Vagina (tissue), 2 donors: ENCODE measurements at regions not wholly inside any gene's neighbourhood (a gene's known extent, or its start where the extent isn't known, plus 50 kb on each side); places are given as distances from the start of the nearest gene placed in this dataset.

Experiments used
- POLR2AphosphoS5 ChIP-seq, 2 donors: sonication (generic); formaldehyde crosslinking; IDR thresholded peaks; one replicate each; pipeline ENCODE4 v1.9.0; 2017; ENCODE audit warnings: antibody characterized with exemption in 2 of 2, mild to moderate bottlenecking in 2 of 2, low read depth in 1 of 2; ENCODE audit not compliant: insufficient read depth in 1 of 2
- TF ChIP-seq, protein P1 (sequence below), 3 experiments: fragments of 450-650 bp in 2 of 3; fragments of 200-600 bp in 1 of 3; sonication (generic) in 1 of 3; IDR thresholded peaks; one replicate each; pipeline ENCODE4 v1.5.1; 2017 to 2019; ENCODE audit warnings: antibody characterized with exemption in 3 of 3, mild to moderate bottlenecking in 2 of 3, moderate library complexity in 2 of 3

GRCh38 chr18:28922936-28923335, 746.0 kb upstream of the CDH2 start:
- TF ChIP-seq POLR2AphosphoS5 (IDR thresholded peaks at IDR 0.05; ENCODE audit: insufficient read depth in 1 of 2, low read depth in 1 of 2), result no peak
- TF ChIP-seq, protein P1, sequence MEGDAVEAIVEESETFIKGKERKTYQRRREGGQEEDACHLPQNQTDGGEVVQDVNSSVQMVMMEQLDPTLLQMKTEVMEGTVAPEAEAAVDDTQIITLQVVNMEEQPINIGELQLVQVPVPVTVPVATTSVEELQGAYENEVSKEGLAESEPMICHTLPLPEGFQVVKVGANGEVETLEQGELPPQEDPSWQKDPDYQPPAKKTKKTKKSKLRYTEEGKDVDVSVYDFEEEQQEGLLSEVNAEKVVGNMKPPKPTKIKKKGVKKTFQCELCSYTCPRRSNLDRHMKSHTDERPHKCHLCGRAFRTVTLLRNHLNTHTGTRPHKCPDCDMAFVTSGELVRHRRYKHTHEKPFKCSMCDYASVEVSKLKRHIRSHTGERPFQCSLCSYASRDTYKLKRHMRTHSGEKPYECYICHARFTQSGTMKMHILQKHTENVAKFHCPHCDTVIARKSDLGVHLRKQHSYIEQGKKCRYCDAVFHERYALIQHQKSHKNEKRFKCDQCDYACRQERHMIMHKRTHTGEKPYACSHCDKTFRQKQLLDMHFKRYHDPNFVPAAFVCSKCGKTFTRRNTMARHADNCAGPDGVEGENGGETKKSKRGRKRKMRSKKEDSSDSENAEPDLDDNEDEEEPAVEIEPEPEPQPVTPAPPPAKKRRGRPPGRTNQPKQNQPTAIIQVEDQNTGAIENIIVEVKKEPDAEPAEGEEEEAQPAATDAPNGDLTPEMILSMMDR (IDR thresholded peaks at IDR 0.05), result no peak
